EL (cell line): ENCODE measurements at regions not wholly inside any gene's neighbourhood (a gene's known extent, or its start where the extent isn't known, plus 50 kb on each side); places are given as distances from the start of the nearest gene placed in this dataset.

Experiments used
- DNase-seq: peaks from one replicate; pipeline ENCODE4 v3.0.0-alpha.2; 2016

DNA sequence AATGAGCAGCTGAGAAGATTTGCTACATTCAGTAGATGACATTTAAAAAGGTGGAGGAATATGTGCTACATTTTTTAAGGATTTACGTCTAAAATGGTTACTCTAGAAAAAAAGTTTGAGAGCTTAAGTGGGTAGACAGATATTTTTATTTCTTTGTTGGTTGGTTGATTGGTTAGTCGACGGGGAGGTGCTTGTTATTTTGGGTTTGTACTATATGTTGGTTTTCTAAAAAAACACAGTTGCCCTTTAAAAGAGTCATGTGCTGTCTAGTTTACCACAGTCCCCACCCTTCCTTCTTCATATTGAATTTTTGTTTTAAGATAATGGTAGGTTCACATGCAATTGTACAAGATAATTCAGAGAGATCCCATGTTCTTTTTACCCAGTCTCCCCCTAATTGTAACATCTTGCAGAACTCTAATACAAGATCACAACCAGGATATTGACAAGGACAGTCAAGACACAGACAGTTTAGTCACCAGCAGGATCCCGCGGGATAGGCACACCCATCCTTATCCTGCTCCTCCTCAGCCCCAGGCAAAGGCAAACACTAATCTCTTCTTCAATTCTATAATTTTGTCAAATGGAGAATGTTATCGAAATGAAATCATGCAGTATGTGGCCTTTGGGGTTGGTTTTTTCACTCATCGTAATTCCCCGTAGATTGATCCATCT, 171.4 kb downstream of the FOXO1 start:
- no peak for DNase-seq

DNA sequence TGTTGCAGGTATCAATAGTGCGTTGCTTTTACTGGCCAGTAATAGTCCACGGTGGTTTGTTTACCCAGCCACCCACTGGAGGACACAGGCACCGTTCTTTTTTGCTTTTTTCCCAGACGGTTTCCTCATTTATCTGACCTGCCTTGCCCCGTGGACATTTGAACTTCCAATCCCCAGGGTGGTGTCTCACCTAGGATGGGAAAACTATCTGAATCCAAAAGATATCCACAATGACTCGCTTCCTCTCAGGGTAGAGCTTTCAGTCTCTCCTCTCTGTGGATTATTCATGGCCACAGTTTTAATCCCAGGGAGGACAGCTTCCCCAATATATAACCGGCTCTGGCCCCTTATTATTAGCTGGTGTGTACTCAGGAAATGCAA, 170.8 kb downstream of the FOXO1 start:
- no peak for DNase-seq

DNA sequence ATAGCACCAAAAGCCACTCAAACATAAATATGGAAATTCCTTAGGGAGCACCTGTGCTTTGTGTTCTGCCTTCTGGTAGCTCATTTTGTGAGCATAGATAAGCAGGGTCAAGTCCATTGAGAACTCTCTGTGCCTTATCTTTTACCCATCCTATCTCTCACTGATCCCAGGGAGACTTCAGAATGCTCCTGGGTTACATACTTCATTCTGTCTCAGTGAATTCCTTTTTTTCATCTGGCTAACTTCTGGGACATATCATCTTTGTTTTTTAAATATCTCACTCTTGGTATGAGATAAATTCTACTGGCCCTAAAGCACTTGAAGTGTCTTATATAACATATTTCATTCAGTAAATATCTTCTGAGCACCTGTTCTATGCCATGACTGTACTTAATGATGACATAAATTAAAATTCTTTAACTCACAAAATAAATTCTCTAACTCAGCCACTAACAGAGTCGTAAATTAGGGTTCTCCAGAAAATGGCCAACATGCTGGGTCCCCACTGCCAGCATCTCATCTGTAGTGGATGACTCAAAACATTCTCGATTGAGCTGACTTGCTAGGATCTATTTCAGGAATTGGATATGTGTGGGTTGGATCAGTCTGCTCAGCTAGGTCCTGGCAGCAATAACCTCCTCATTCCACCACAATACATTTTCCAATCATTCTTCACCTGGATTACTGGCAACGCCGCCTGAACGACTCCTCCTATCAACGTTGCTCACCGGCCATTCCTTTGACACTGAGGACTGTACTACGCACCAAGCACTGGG, 170.2 kb downstream of the FOXO1 start:
- no peak for DNase-seq

DNA sequence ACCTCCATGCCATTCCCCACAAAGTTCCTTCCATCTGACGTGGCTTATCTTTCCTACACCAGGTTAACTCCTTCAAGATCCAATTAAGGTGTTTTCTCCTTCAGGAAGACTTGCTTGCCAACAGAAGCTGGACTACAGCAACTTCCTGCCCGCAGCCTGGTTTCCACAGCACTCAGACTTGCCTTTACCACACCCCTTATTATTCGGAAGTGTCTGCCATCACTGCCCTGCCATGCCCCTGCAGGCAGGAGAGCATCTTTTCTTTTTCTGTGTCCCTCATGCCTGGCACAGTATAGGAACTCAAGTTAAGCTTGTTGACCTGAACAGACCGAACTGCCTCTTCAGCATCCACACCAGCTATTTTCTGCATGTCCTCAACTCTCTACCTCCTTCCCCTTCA, 168.0 kb downstream of the FOXO1 start:
- DNase-seq, result no peak

DNA sequence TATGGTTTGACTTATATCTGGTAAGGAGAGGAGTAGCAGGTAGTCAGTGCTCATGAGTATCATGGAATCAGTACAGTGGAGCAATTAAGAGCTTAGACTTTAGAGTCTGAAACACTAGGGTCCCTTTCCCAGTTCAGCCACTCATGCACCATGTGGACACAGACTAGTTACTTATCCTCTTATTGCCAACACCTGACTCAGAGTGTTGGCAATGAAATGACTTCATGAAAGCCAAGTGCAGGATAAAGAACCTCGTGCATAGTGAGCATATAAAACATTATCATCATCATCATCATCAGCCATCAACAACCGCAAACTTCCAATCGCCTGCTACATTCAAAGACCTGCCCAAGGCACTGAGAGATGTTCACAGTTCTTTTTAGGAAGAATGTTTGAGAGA, 164.2 kb downstream of the FOXO1 start:
- DNase-seq, result no peak

DNA sequence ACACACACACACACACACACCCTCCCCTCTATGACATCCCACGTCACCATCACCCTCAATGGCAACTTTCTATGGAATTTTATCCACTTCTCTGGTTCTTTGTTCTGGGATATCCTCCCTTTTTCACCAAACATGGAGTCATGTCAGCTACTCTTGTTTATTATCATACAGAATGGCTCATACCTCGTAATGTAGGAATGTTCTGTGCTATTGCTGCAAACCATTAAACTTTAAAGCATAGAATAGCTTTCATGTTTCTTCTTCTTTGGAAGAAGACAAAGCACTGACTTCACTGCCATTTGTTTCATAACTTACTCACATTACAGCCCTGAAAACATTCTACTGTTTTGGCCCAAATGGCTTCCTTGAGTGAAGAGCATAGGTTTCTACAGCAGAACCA, 163.4 kb downstream of the FOXO1 start:
- peak; percentile 10 for DNase-seq

DNA sequence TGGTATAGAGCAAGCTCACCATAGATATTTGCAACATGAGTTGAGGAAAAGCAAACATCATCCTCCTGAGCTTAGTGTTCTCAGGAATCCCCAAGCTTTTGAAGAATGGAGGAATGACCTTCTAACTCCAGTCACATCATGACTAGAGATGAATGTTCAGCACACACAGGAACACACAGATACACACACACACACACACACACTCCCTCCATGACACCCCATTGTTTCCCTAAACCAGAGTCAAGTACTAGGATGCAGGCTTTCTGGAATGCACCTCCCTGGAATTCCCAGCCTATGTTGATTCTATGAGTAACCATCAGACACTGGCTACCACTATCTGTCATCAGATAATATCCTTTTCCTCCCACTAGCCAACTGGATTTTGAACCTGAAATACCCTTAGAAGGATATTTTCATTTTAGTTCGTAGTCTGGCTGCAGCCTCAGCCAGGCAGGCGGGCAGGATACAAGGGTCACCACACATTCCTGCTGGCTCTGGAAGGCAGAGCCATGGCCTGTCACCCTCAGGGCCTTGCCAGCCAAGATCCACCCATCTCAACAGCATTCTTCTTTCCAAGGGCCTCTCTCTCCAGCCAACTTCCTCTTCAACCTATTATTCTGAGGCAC, 162.4 kb downstream of the FOXO1 start:
- DNase-seq, result peak; percentile 86

DNA sequence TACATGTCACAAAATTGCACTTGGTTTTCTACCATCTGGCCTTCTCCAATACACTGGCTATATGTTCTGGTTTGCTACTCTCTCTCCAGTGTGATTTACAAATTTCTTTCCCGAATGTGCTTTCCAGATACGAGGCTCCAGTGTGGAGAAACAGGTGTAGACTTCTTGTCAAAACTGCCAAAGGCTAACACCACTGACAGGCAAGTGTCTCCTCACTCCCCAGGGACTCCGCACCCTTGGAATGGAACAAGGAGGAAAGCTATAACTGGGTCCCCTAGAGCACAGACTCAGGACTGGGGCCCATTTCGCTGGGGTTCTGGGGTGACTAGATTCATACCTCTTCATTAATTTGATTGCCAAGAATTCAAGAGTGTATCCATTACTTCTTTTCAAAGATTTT, 161.8 kb downstream of the FOXO1 start:
- no peak for DNase-seq

DNA sequence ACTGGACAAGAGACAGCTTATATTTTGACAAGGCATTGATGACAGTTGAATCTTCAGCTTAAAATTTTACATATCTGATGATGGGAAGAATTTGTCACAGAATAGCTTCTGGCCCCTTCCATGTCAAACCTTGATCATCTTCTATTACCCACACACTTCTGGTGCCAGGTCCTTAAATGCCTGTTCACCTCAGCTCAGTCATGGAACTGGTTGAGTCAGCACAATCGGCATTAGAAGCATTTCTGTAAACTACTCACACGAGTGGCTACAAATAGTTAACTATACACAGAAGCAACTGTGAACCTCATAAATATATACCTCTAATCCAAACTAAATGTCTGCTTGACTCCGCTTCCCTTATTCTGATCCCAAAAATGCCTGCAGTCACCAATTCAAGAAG, 161.2 kb downstream of the FOXO1 start:
- DNase-seq, result peak; percentile 20
